Mesendoderm (in vitro differentiated cells): ENCODE measurements at regions not wholly inside any gene's neighbourhood (a gene's known extent, or its start where the extent isn't known, plus 50 kb on each side); places are given as distances from the start of the nearest gene placed in this dataset.

Source experiments
- DNase-seq: peaks from one replicate; pipeline ENCODE4 v3.0.0; 2013
- H2AK5ac ChIP-seq: 2 replicates; pipeline ENCODE4 v1.6.1; 2013; ENCODE audit warnings: low read length, inconsistent platforms
- H2BK120ac ChIP-seq: 2 replicates; pipeline ENCODE4 v1.6.1; 2013; ENCODE audit warnings: low read depth, mild to moderate bottlenecking, low read length, moderate library complexity, mixed read lengths
- H2BK15ac ChIP-seq: replicated peaks from 2 replicates; pipeline ENCODE4 v1.6.1; 2013; ENCODE audit warnings: low read depth, mild to moderate bottlenecking, moderate library complexity
- H2BK5ac ChIP-seq: 2 replicates; pipeline ENCODE4 v1.6.1; 2013; ENCODE audit warnings: low read length, inconsistent platforms
- H3K18ac ChIP-seq: 2 replicates; pipeline ENCODE4 v1.6.1; 2013; ENCODE audit warnings: mild to moderate bottlenecking, low read length, mixed read lengths
- H3K23ac ChIP-seq: one replicate; pipeline ENCODE4 v1.6.1; 2013; ENCODE audit warnings: low read length
- H3K27ac ChIP-seq: 2 replicates; pipeline ENCODE4 v1.5.1; 2013; ENCODE audit warnings: low read depth, mild to moderate bottlenecking, inconsistent platforms, low read length, moderate library complexity
- H3K27me3 ChIP-seq: 2 replicates; pipeline ENCODE4 v1.6.1; 2013; ENCODE audit warnings: low read length, control low read depth, mild to moderate bottlenecking, inconsistent platforms; ENCODE audit not compliant: insufficient read depth, poor library complexity
- H3K36me3 ChIP-seq: 2 replicates; pipeline ENCODE4 v1.6.1; 2013; ENCODE audit warnings: low read length, inconsistent platforms; ENCODE audit not compliant: control insufficient read depth, insufficient read depth
- H3K4ac ChIP-seq: one replicate; pipeline ENCODE4 v1.6.1; 2013; ENCODE audit warnings: low read depth, mild to moderate bottlenecking, low read length, moderate library complexity
- H3K4me1 ChIP-seq: 2 replicates; pipeline ENCODE4 v1.6.1; 2013; ENCODE audit warnings: low read depth, low read length, inconsistent platforms; ENCODE audit not compliant: control insufficient read depth
- H3K4me2 ChIP-seq: 2 replicates; pipeline ENCODE4 v1.6.1; 2013; ENCODE audit warnings: low read length
- H3K4me3 ChIP-seq: 2 replicates; pipeline ENCODE4 v1.5.1; 2013; ENCODE audit warnings: mild to moderate bottlenecking, low read length
- H3K56ac ChIP-seq: one replicate; pipeline ENCODE4 v1.6.1; 2013; ENCODE audit warnings: low read length
- H3K79me1 ChIP-seq: 2 replicates; pipeline ENCODE4 v1.6.1; 2013; ENCODE audit warnings: low read length, inconsistent platforms
- H3K79me2 ChIP-seq: 2 replicates; pipeline ENCODE4 v1.6.1; 2013; ENCODE audit warnings: mild to moderate bottlenecking, low read length; ENCODE audit not compliant: control insufficient read depth, insufficient read depth
- H3K9ac ChIP-seq: 2 replicates; pipeline ENCODE4 v1.6.1; 2013; ENCODE audit warnings: low read length, inconsistent platforms
- H4K5ac ChIP-seq: one replicate; pipeline ENCODE4 v1.6.1; 2013; ENCODE audit warnings: low read length
- H4K8ac ChIP-seq: one replicate; pipeline ENCODE4 v1.6.1; 2013; ENCODE audit warnings: low read depth, mild to moderate bottlenecking, control low read depth, low read length, moderate library complexity
- WGBS: extraction: QIAGEN DNeasy Blood & Tissue Kit; methylation state at CpG from one replicate; pipeline ENCODE4 v1.1.7; 2013; ENCODE audit warnings: low lambda C conversion rate, missing lambda C conversion rate; ENCODE audit not compliant: insufficient coverage; ENCODE audit errors: extremely low coverage; 5-methylcytosine and 5-hydroxymethylcytosine counted together

GRCh38 chr12:65696227-65696626 lies 128.1 kb upstream of the HMGA2 start:
- H3K56ac ChIP-seq, result no peak overlapping the region
- no peak overlapping the region for H3K27ac ChIP-seq
- no peak overlapping the region for H3K18ac ChIP-seq
- no peak overlapping the region for H4K8ac ChIP-seq
- no peak overlapping the region for H2BK5ac ChIP-seq
- H3K4me3 ChIP-seq, result no peak overlapping the region
- no peak overlapping the region for H4K5ac ChIP-seq
- H3K4ac ChIP-seq, result no peak overlapping the region
- H3K79me2 ChIP-seq, result no peaks in the 10 kb centered on the region
- no peak overlapping the region for H2BK15ac ChIP-seq
- H2AK5ac ChIP-seq, result no peak overlapping the region
- H3K4me1 ChIP-seq, result no peaks in the 10 kb centered on the region
- H2BK120ac ChIP-seq, result no peak overlapping the region
- H3K9ac ChIP-seq, result no peak overlapping the region
- H3K79me1 ChIP-seq, result no peaks in the 10 kb centered on the region
- H3K23ac ChIP-seq, result no peak overlapping the region
- no peaks in the 10 kb centered on the region for H3K36me3 ChIP-seq
- no peak overlapping the region for H3K4me2 ChIP-seq
- no peak for DNase-seq
- H3K27me3 ChIP-seq, result no peaks in the 10 kb centered on the region

GRCh38 chr12:65699251-65699650 lies 125.0 kb upstream of the HMGA2 start:
- Histone ChIP-seq H3K27ac (no peak overlapping the region), H2AK5ac (no peak overlapping the region), H3K23ac (no peak overlapping the region), H3K9ac (no peak overlapping the region), H4K5ac (no peak overlapping the region), H3K4me2 (no peak overlapping the region), H2BK15ac (no peak overlapping the region), H3K4me1 (no peaks in the 10 kb centered on the region), H3K4me3 (no peak overlapping the region), H3K4ac (no peak overlapping the region), H3K56ac (no peak overlapping the region), H4K8ac (no peak overlapping the region), H3K36me3 (no peaks in the 10 kb centered on the region), H3K79me2 (no peaks in the 10 kb centered on the region), H2BK5ac (no peak overlapping the region), H3K79me1 (no peaks in the 10 kb centered on the region), H2BK120ac (no peak overlapping the region), H3K18ac (no peak overlapping the region), H3K27me3 (no peaks in the 10 kb centered on the region)
- no peak for DNase-seq
- no CpG with 5 or more reads among the region's 2 CpGs for WGBS

DNA sequence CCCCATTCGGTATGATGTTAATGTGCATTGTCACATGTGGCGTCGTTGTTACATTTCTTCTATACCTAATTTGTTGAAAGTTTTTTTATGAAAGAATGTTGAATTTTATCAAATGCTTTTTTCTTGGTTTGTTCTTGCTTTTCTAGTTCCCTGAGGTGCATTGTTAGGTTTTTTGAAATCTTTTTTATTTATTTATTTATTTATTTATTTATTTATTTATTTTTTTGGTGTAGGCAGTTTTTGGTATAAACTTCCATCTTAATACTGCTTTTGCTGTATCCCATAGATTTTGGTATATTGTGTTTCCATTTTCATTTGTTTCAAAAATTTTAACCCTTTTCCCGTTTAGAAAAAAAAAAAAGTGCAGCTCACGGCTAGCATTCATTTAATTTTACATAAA lies 121.1 kb upstream of the HMGA2 start:
- H3K79me2 ChIP-seq, result no peaks in the 10 kb centered on the region
- H3K4me2 ChIP-seq, result no peak overlapping the region
- no peaks in the 10 kb centered on the region for H3K79me1 ChIP-seq
- H3K4me1 ChIP-seq, result no peaks in the 10 kb centered on the region
- no peaks in the 10 kb centered on the region for H3K36me3 ChIP-seq
- WGBS, result no CpG with 5 or more reads among the region's 5 CpGs
- H3K4ac ChIP-seq, result no peak overlapping the region
- H2BK5ac ChIP-seq, result no peak overlapping the region
- DNase-seq, result no peak
- no peak overlapping the region for H3K23ac ChIP-seq
- no peak overlapping the region for H3K4me3 ChIP-seq
- no peak overlapping the region for H3K27ac ChIP-seq
- no peaks in the 10 kb centered on the region for H3K27me3 ChIP-seq
- H2AK5ac ChIP-seq, result no peak overlapping the region
- no peak overlapping the region for H3K18ac ChIP-seq
- H4K5ac ChIP-seq, result no peak overlapping the region
- no peak overlapping the region for H2BK120ac ChIP-seq
- no peak overlapping the region for H4K8ac ChIP-seq
- no peak overlapping the region for H3K9ac ChIP-seq
- H3K56ac ChIP-seq, result no peak overlapping the region
- H2BK15ac ChIP-seq, result no peak overlapping the region

DNA sequence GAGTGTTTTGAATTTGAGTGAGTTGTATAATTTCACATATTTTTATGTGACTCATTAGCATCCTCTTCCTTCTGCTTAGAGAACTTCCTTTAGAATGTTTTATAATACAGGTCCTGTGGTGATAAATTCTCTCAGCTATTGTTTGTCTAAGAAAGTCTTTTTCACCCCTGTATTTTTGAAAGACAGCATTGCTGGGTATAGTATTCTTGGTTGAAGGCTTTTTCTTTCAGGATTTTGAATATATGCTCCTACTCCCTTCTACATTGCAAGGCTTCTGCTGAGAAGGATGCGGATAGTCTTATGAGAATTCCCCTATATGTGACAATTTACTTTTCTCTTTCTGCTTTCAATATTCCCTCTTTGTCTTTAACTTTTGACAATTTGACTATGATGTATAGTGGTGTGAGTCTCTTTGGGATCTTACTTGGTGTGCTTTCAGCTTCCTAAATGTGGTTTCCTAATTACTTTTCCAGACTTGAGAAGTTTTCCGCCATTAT lies 118.9 kb upstream of the HMGA2 start:
- Histone ChIP-seq H3K23ac (no peak overlapping the region), H3K4me2 (no peak overlapping the region), H3K9ac (no peak overlapping the region), H3K27ac (no peak overlapping the region), H3K27me3 (no peaks in the 10 kb centered on the region), H2BK120ac (no peak overlapping the region), H4K5ac (no peak overlapping the region), H2BK5ac (no peak overlapping the region), H2BK15ac (no peak overlapping the region), H3K79me2 (no peaks in the 10 kb centered on the region), H3K79me1 (no peaks in the 10 kb centered on the region), H4K8ac (no peak overlapping the region), H2AK5ac (no peak overlapping the region), H3K4me3 (no peak overlapping the region), H3K4me1 (no peaks in the 10 kb centered on the region), H3K56ac (no peak overlapping the region), H3K36me3 (no peaks in the 10 kb centered on the region), H3K4ac (no peak overlapping the region), H3K18ac (no peak overlapping the region)
- WGBS, result no CpG with 5 or more reads among the region's 2 CpGs
- DNase-seq, result no peak

DNA sequence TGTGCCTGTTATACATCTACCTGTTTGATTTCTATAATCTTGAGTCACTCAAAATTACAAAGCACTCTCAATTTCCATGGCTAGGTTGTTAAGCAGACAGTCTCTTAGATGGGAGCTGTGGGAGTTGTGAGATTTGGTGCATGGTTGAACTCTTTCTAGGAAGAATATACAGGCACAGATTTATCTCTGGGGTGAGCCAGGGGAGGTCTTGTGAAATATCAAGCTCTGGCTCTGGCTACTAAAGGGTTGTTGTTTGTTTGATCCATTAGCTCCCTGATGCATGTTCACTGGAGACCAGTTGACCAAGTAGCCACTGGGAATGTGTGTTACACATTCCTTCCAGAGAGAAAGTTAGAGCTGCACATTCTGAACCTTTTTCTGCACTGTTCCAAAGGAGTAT lies 117.2 kb upstream of the HMGA2 start:
- H3K36me3 ChIP-seq, result no peaks in the 10 kb centered on the region

DNA sequence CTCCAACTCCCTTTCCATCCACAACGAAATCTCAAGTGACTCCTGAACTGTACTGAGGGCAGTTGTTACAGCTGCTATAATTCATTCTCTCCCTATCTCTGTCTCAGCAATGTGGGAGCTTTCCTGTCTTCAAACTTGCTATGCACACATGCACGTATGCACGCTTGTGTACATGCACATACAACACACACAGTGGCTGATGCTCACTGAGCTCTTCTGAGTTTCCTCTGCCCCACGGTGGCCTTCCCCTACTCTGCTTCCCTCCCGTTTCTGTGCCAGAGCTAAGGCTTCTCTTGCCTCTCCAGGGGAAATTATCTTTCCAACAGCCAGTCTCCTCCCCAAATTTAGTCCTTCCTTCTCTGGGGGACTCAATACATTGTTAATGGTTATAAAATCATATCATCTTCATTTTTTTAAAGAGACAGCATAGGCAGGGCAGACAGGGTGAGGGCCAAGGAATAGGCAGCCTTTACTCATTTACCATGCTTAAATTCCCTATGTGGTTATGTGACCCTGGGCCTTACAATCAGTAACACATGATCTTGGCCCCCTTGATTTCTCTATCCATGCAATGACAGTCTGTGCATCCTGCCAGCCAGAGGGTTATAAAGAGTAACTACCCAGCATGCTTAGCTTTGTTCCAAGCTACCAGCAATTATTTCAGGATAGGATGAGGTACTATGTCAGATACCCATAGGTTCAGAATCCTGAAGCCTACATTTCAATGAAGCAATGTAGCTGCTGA lies 111.9 kb upstream of the HMGA2 start:
- H3K36me3 ChIP-seq, result no peaks in the 10 kb centered on the region
- no CpG with 5 or more reads among the region's 5 CpGs for WGBS
- no peaks in the 10 kb centered on the region for H3K79me2 ChIP-seq
- no peaks in the 10 kb centered on the region for H3K27me3 ChIP-seq
- no peak overlapping the region for H3K18ac ChIP-seq
- no peak overlapping the region for H2AK5ac ChIP-seq
- H3K4me3 ChIP-seq, result no peak overlapping the region
- no peak overlapping the region for H4K8ac ChIP-seq
- no peak overlapping the region for H2BK15ac ChIP-seq
- H4K5ac ChIP-seq, result no peak overlapping the region
- DNase-seq, result no peak
- no peak overlapping the region for H3K56ac ChIP-seq
- H3K79me1 ChIP-seq, result no peaks in the 10 kb centered on the region
- H3K4me1 ChIP-seq, result peaks cover 4% of the 10 kb centered on the region
- H3K9ac ChIP-seq, result no peak overlapping the region
- no peak overlapping the region for H3K27ac ChIP-seq
- H3K4ac ChIP-seq, result no peak overlapping the region
- H2BK5ac ChIP-seq, result no peak overlapping the region
- no peak overlapping the region for H3K4me2 ChIP-seq
- H3K23ac ChIP-seq, result no peak overlapping the region
- H2BK120ac ChIP-seq, result no peak overlapping the region

More for the DNA sequence above, 117.2 kb upstream of the HMGA2 start:
- Histone ChIP-seq H3K27me3 (no peaks in the 10 kb centered on the region), H3K4me1 (no peaks in the 10 kb centered on the region), H3K79me1 (no peaks in the 10 kb centered on the region), H4K8ac (no peak overlapping the region), H3K4me3 (no peak overlapping the region), H3K23ac (no peak overlapping the region), H3K9ac (no peak overlapping the region), H2BK15ac (no peak overlapping the region), H3K4me2 (no peak overlapping the region), H3K56ac (no peak overlapping the region), H3K4ac (no peak overlapping the region), H2BK5ac (no peak overlapping the region), H3K27ac (no peak overlapping the region), H3K18ac (no peak overlapping the region), H3K79me2 (no peaks in the 10 kb centered on the region), H2AK5ac (no peak overlapping the region), H4K5ac (no peak overlapping the region), H2BK120ac (no peak overlapping the region)
- no peak for DNase-seq
